SIG-M5 treated with dmso at 0.1 percent for 504 hours (cell line): ENCODE measurements at regions not wholly inside any gene's neighbourhood (a gene's known extent, or its start where the extent isn't known, plus 50 kb on each side); places are given as distances from the start of the nearest gene placed in this dataset.
"Not testable (repeated sequence)": the region's sequence is repeated elsewhere in the genome, so short reads cannot be mapped to it uniquely, and the experiment has no call there.

ENCODE experiments used
- DNase-seq: peaks from one replicate; lab custom pipeline; 2025; ENCODE audit not compliant: unreplicated experiment; lab: John Stamatoyannopoulos, UW

- DNase-seq: no peak
Measured at GRCh38 chr5:57774439-57774838, 291.8 kb upstream of the ACTBL2 start.

GRCh38 chr5:57772512-57772911, 289.9 kb upstream of the ACTBL2 start:
- DNase-seq: no peak

- DNase-seq: no peak
Measured at GRCh38 chr5:57770039-57770438, 287.4 kb upstream of the ACTBL2 start.

GRCh38 chr5:57768745-57769144, 286.1 kb upstream of the ACTBL2 start:
- no peak for DNase-seq

- DNase-seq: no peak
Measured at GRCh38 chr5:57764479-57765089, 282.0 kb upstream of the ACTBL2 start.

GRCh38 chr5:57761513-57761912, 278.9 kb upstream of the ACTBL2 start:
- DNase-seq: no peak

- no peak for DNase-seq
Measured at GRCh38 chr5:57754616-57755015, 272.0 kb upstream of the ACTBL2 start.

GRCh38 chr5:57753446-57753845, 270.8 kb upstream of the ACTBL2 start:
- DNase-seq: no peak

GRCh38 chr5:57751710-57752109, 269.1 kb upstream of the ACTBL2 start:
- no peak for DNase-seq

- DNase-seq: no peak
Measured at GRCh38 chr5:57750891-57751290, 268.3 kb upstream of the ACTBL2 start.

GRCh38 chr5:57750282-57750681, 267.7 kb upstream of the ACTBL2 start:
- no peak for DNase-seq

GRCh38 chr5:57749396-57749795, 266.8 kb upstream of the ACTBL2 start:
- no peak for DNase-seq

GRCh38 chr5:57745700-57746651, 263.4 kb upstream of the ACTBL2 start:
- no peak for DNase-seq

- DNase-seq: no peak
Measured at GRCh38 chr5:57745029-57745428, 262.4 kb upstream of the ACTBL2 start.

GRCh38 chr5:57741336-57741735, 258.7 kb upstream of the ACTBL2 start:
- no peak for DNase-seq

- no peak for DNase-seq
Measured at GRCh38 chr5:57738787-57739186, 256.2 kb upstream of the ACTBL2 start.

GRCh38 chr5:57738301-57738700, 255.7 kb upstream of the ACTBL2 start:
- no peak for DNase-seq

GRCh38 chr5:57736716-57737115, 254.1 kb upstream of the ACTBL2 start:
- no peak for DNase-seq

- DNase-seq: not testable (repeated sequence)
Measured at GRCh38 chr5:57735279-57736153, 252.9 kb upstream of the ACTBL2 start.

- no peak for DNase-seq
Measured at GRCh38 chr5:57734296-57734695, 251.7 kb upstream of the ACTBL2 start.

GRCh38 chr5:57727591-57727990, 245.0 kb upstream of the ACTBL2 start:
- no peak for DNase-seq
